Panc1 (cell line): ENCODE measurements at regions not wholly inside any gene's neighbourhood (a gene's known extent, or its start where the extent isn't known, plus 50 kb on each side); places are given as distances from the start of the nearest gene placed in this dataset.

Experiments used
- POLR2AphosphoS5 ChIP-seq: IDR thresholded peaks from 2 replicates; pipeline ENCODE4 v1.6.1; 2012; ENCODE audit warnings: mild to moderate bottlenecking, low read depth, low read length, moderate library complexity
- TCF7L2 ChIP-seq: IDR thresholded peaks from 2 replicates; pipeline ENCODE4 v1.6.1; 2011; ENCODE audit warnings: mild to moderate bottlenecking, low read depth, low read length, inconsistent platforms
- TF ChIP-seq, protein P1 (sequence below): fragments of 450-650 bp; IDR thresholded peaks from 2 replicates; pipeline ENCODE4 v1.5.1; 2017; ENCODE audit warnings: mild to moderate bottlenecking
- TF ChIP-seq, protein P2 (sequence below), 2 experiments: IDR thresholded peaks; 2 replicates each; pipeline ENCODE4 v1.6.1; 2011 to 2012; ENCODE audit warnings: low read depth in 2 of 2, control low read depth in 1 of 2, low read length in 1 of 2, mild to moderate bottlenecking in 1 of 2, moderate library complexity in 1 of 2; ENCODE audit not compliant: insufficient read depth in 1 of 2

DNA sequence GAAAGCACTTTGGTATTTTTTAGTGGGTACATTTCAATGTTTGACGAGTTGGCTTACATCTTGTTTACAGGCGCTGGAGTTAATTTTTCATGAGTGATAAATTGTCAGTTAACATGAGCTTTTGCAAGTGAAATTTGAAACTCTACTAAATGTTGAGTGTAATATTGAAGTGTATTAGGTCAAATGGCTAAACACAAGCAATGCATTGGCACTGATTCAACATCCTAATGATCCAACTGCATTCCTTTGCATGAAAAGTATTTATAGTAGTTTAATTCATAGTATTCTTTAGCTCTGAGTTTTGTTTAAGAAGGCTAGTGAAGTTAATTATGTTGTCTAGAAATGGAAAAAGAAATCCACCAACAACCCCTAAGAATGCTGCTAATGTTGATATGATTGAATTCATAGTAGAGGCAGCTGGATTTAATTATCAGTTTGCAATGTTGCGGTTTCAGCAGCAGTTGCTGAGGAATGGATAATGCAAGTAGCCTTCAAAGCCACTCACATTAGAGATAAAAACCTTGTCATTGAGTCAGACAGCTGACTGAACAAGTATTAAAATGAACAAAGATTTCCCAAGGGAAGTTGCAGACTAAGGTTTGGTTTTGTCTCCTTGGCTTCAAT lies 245.6 kb upstream of the GOLIM4 start:
- TF ChIP-seq, protein P1, sequence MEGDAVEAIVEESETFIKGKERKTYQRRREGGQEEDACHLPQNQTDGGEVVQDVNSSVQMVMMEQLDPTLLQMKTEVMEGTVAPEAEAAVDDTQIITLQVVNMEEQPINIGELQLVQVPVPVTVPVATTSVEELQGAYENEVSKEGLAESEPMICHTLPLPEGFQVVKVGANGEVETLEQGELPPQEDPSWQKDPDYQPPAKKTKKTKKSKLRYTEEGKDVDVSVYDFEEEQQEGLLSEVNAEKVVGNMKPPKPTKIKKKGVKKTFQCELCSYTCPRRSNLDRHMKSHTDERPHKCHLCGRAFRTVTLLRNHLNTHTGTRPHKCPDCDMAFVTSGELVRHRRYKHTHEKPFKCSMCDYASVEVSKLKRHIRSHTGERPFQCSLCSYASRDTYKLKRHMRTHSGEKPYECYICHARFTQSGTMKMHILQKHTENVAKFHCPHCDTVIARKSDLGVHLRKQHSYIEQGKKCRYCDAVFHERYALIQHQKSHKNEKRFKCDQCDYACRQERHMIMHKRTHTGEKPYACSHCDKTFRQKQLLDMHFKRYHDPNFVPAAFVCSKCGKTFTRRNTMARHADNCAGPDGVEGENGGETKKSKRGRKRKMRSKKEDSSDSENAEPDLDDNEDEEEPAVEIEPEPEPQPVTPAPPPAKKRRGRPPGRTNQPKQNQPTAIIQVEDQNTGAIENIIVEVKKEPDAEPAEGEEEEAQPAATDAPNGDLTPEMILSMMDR: no peak
- TF ChIP-seq POLR2AphosphoS5: no peak
- TF ChIP-seq, protein P2, sequence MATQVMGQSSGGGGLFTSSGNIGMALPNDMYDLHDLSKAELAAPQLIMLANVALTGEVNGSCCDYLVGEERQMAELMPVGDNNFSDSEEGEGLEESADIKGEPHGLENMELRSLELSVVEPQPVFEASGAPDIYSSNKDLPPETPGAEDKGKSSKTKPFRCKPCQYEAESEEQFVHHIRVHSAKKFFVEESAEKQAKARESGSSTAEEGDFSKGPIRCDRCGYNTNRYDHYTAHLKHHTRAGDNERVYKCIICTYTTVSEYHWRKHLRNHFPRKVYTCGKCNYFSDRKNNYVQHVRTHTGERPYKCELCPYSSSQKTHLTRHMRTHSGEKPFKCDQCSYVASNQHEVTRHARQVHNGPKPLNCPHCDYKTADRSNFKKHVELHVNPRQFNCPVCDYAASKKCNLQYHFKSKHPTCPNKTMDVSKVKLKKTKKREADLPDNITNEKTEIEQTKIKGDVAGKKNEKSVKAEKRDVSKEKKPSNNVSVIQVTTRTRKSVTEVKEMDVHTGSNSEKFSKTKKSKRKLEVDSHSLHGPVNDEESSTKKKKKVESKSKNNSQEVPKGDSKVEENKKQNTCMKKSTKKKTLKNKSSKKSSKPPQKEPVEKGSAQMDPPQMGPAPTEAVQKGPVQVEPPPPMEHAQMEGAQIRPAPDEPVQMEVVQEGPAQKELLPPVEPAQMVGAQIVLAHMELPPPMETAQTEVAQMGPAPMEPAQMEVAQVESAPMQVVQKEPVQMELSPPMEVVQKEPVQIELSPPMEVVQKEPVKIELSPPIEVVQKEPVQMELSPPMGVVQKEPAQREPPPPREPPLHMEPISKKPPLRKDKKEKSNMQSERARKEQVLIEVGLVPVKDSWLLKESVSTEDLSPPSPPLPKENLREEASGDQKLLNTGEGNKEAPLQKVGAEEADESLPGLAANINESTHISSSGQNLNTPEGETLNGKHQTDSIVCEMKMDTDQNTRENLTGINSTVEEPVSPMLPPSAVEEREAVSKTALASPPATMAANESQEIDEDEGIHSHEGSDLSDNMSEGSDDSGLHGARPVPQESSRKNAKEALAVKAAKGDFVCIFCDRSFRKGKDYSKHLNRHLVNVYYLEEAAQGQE (IDR thresholded peaks at IDR 0.05; ENCODE audit: insufficient read depth in 1 of 2, low read depth in 2 of 2, low read length in 1 of 2): no peak
- no peak for TF ChIP-seq TCF7L2
